ENCODE measurements at regions not wholly inside any gene's neighbourhood (a gene's known extent, or its start where the extent isn't known, plus 50 kb on each side); places are given as distances from the start of the nearest gene placed in this dataset.

GRCh38 chr10:4396401-4397283, 429.4 kb upstream of the AKR1E2 start:
- no peak for TF ChIP-seq CTCF (IDR thresholded peaks at IDR 0.05)
- TF ChIP-seq JUN (CRISPR knock-in tag; IDR thresholded peaks at IDR 0.05) = no peak
- TF ChIP-seq ZNF281 (CRISPR knock-in tag; IDR thresholded peaks at IDR 0.05) = no peak
- TF ChIP-seq E2F5 (CRISPR knock-in tag; IDR thresholded peaks at IDR 0.05) = no peak
- TF ChIP-seq AFF4 (CRISPR knock-in tag; IDR thresholded peaks at IDR 0.05; ENCODE audit: borderline replicate concordance) = no peak
- no peak for TF ChIP-seq SP1 (CRISPR knock-in tag; conservative IDR thresholded peaks at IDR 0.05)
- no peak for TF ChIP-seq TEAD1 (CRISPR knock-in tag; IDR thresholded peaks at IDR 0.05)
- TF ChIP-seq ZNF671 (CRISPR knock-in tag; IDR thresholded peaks at IDR 0.05) = no peak
- no peak for TF ChIP-seq ZNF423 (CRISPR knock-in tag; IDR thresholded peaks at IDR 0.05)
- TF ChIP-seq MLX (CRISPR knock-in tag; IDR thresholded peaks at IDR 0.05) = no peak
- no peak for TF ChIP-seq FOXP4 (CRISPR knock-in tag; IDR thresholded peaks at IDR 0.05)
- TF ChIP-seq CREB1 (CRISPR knock-in tag; IDR thresholded peaks at IDR 0.05) = no peak
- no peak for TF ChIP-seq TCF7 (CRISPR knock-in tag; IDR thresholded peaks at IDR 0.05; ENCODE audit: low read depth)
- no peak for TF ChIP-seq ZNF138 (CRISPR knock-in tag; conservative IDR thresholded peaks at IDR 0.05)
